Right kidney (tissue), 1 donor: ENCODE measurements at regions not wholly inside any gene's neighbourhood (a gene's known extent, or its start where the extent isn't known, plus 50 kb on each side); places are given as distances from the start of the nearest gene placed in this dataset.

Source experiments
- DNase-seq: peaks from one replicate; pipeline ENCODE4 v3.0.0-alpha.2; 2016

DNA sequence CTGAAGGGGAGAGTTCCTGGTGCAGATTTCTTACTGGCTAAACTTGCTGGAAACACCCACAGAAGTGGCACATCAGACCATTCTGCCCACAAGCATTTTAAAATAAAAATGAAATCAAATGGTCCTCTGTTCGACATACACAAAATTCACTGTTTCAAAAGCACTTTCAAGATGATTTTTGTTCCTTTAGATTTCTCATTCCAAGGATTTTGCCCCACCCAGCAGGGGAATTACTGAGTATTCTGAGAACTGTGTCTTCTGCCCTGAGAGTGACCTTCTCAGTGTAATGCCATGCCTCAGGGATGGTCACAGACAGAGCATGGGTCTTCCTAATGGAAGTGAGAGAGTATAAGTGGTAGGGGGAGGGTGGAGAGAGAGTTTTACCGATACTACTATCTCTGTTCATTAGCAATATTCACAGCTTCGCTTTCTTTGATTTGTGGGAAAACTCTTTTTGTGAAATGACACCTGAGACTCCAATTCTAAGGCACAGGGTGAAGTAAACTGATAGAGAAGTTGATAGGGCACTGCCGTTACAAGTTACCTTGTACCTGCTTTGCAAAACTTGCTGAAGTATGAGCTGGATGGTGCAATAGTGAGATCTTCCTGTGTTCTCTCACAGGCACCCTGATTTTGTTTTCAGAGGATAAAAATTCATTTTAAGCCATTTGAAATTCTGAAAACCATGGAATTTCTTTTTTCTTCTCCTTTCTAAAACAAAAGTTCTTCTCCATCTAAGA, 95.8 kb upstream of the CD180 start:
- DNase-seq: no peak

DNA sequence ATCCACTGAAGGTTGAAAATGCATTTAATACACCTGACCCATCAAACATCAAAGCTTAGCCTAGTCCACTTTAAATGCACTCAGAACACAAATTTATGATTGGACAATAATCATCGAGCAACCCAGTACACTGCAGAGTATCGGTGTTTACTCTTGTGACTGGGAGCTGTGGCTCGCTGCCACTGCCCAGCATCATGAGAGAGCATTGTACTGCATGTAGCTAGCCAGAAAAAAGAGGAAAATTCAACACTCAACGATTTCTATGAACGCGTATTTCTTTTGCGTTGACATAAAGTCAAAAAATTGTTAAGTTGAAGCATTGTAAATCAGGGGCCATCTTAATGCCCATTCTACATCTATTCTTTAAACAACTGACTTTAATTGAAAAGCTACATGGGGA, 95.1 kb upstream of the CD180 start:
- DNase-seq: no peak

- DNase-seq: no peak
Measured at GRCh38 chr5:67291066-67291465, 94.5 kb upstream of the CD180 start.

- DNase-seq: no peak
Measured at GRCh38 chr5:67290655-67291054, 94.1 kb upstream of the CD180 start.

- no peak for DNase-seq
Measured at GRCh38 chr5:67289763-67290521, 93.3 kb upstream of the CD180 start.

- no peak for DNase-seq
Measured at GRCh38 chr5:67287510-67288268, 91.1 kb upstream of the CD180 start.

DNA sequence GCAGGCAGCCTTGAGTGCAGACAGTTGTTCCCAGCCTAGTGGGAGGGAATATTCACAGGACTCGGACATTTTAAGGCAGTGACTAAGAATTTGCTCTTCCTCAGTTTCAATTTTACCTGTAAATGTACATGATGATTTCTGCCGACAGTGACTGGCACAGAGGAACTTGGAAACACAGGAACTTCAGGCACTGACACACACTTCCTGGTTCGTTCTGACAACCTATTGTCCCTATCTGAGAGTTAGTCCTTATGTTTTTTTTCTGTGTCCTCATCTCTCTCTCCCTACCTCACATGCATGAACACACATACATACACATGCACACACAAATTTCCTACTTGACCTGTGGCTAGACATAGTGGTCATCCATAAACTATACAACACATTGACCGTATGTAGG, 89.4 kb upstream of the CD180 start:
- DNase-seq: no peak

DNA sequence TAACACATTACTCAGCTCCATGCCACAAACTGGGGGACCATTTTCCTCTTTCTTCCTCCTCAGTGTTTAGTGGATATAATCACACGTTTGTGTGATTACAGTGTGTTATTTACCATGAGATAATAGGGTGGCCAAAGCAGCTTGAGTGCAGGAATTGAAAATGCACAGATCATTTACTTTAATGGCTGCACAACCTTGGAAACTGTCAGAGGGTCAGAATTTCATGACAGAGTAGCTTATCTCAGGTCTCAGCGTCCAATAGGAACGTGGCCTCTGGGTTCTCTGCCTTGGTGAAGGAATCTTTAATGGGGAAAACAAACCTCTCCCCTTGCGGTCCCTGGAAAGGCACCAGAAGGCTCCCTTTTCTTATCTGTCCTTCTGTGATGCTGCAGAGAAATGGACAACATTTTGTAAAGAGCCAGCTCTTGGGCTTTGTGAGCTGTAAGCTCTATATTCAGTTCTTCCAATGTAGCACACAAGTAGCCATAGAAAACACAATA, 87.4 kb upstream of the CD180 start:
- DNase-seq: no peak

- DNase-seq: no peak
Measured at GRCh38 chr5:67283275-67283987, 86.8 kb upstream of the CD180 start.

DNA sequence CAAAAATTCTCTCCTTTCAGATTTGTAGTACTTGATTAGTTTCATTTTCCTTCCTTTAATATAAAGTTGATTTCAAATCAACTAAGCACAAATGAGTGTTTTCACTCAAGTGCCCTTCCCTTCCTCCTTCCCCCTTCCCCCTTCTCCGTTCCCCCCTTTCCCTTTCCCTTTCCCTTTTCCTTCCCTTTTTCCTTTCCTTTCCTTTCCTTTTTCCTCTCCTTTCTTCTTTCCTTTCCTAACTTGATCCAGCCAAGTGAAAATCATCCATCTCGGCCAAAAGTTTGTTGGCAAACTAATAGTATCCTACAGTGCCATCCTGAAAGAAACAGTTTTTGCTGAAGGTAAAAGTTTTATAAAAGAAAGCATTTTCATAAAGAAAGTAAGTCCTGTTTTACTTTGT, 85.3 kb upstream of the CD180 start:
- no peak for DNase-seq

DNA sequence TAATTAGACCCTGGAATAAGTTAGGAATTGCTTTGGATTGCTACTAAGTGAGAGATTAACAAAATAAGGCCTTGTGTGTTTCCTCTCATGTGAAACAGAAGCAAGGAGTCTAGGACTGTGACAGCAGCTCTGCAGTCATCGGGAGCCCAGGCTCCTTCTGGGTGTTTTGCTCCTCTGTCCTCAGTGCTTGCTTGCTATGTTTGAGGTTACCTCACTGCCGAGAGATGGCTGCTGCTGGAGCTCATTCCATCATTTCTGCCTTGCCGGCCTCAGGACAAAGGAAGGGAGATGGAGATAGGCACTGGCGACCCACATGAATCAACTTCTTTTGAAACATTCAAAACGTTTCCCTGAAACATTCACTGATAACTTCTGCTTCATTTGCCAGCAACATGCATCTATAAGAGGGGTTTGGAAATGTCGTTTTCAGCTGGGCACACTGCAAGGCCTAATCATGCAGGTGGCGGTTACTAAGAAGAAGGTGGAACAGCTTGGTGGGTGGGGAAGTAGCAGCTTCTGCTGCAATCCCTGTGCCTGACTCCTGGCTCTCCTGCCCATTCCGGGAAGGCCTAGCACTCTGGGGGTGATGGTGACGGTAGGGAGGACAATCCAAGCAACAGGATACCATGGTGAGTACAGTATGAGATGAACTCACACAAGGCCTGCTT, 77.2 kb upstream of the CD180 start:
- DNase-seq: no peak

DNA sequence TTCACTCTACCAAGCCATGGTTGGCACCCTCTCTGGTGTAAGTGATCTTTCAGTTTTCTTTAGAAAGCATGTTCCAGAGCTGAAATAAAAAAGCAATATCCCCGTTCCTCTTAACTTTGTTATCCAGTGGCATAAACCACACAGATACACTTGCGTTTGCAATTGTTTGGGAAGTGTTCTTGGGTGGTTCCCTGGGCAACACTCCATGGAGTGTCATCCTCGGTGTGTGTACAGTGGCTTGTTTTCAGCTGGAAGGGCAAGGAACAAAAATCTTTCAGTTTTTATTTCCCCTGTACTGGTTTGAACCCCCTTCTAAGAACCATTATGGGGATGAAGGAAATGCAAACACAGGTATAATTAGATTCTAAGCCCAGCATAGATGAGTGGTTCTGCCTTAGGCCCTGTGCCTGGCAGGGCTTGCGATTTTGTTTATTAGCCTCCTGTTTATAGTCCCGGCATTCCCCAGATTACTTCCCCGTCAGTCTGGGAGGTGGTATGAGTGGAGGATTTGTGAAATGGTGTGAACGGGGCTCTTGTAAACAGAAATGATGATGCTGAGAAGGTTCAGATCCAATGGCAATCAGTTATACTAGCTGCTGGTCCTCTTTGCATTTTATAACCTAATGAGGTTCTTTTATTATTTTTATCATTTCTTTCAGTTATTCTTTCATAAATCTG, 76.0 kb upstream of the CD180 start:
- DNase-seq: no peak

GRCh38 chr5:67268231-67269021, 71.8 kb upstream of the CD180 start:
- peak; percentile 85 for DNase-seq

DNA sequence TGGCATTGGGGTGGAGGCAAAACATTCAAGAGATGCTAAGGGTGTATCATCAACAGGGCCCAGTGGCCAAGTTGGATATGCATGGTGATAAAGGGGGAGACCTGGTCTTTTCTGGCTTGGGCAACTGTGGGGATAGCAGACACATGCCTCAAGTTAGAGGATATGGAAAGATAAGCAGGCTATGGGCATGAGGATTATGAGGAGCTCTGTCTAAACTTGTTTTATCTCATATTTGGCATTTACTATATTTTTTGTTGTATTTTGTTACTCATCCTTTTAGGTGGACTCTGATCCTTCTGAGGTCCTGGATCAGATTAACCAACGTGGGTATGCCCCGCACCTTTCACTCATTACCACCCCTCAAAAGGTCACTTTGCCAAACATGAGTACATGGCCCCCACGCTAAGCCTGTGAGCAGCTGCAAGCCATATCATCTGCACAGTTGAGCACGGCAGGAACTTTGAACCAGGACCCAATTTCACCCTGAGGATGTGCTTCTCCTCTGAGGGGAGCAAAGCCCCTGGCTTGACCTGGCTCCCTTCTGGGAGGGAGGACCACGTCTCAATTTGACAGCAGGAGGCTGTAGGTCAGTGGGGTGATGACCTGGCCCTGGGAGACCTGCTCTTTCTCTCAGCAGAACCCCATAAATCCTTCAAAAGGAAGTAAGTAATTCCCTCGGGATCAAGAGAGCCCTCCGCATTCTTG, 71.1 kb upstream of the CD180 start:
- peak; percentile 62 for DNase-seq

GRCh38 chr5:67266654-67267350, 70.2 kb upstream of the CD180 start:
- no peak for DNase-seq

- no peak for DNase-seq
Measured at GRCh38 chr5:67265951-67266350, 69.4 kb upstream of the CD180 start.

- no peak for DNase-seq
Measured at GRCh38 chr5:67263656-67264408, 67.2 kb upstream of the CD180 start.

- no peak for DNase-seq
Measured at GRCh38 chr5:67262956-67263355, 66.4 kb upstream of the CD180 start.
